PFSK-1 (cell line): ENCODE measurements at regions not wholly inside any gene's neighbourhood (a gene's known extent, or its start where the extent isn't known, plus 50 kb on each side); places are given as distances from the start of the nearest gene placed in this dataset.

Experiments used
- FOXP2 ChIP-seq: optimal IDR thresholded peaks from 2 replicates; pipeline ENCODE3; 2011; ENCODE audit warnings: borderline replicate concordance, control low read depth, inconsistent platforms; ENCODE audit not compliant: insufficient read depth; ENCODE audit errors: extremely low read length, extremely low read depth
- POLR2AphosphoS5 ChIP-seq: IDR thresholded peaks from 2 replicates; pipeline ENCODE4 v1.6.1; 2012; ENCODE audit warnings: low read depth, mild to moderate bottlenecking, control low read depth, low read length, moderate library complexity
- REST ChIP-seq, 2 experiments: IDR thresholded peaks; 2 replicates each; pipeline versions ENCODE4 v1.6.1 to v1.8.0; 2011 to 2012; ENCODE audit warnings: low read depth in 2 of 2, low read length in 2 of 2, control low read depth in 1 of 2, inconsistent platforms in 1 of 2, mild to moderate bottlenecking in 1 of 2, moderate library complexity in 1 of 2; ENCODE audit not compliant: insufficient read depth in 1 of 2
- SIN3A ChIP-seq: IDR thresholded peaks from 2 replicates; pipeline ENCODE4 v1.6.1; 2012; ENCODE audit warnings: mild to moderate bottlenecking, low read length, moderate library complexity, borderline replicate concordance; ENCODE audit not compliant: insufficient read depth
- TAF1 ChIP-seq: IDR thresholded peaks from 2 replicates; pipeline ENCODE4 v1.6.1; 2012; ENCODE audit warnings: low read length, control low read depth, borderline replicate concordance; ENCODE audit not compliant: insufficient read depth

GRCh38 chr1:79603843-79604242 is 597.3 kb upstream of the ADGRL4 start:
- no peak for TF ChIP-seq SIN3A

GRCh38 chr1:79599257-79599656 is 592.7 kb upstream of the ADGRL4 start:
- TF ChIP-seq SIN3A (no peak), REST (IDR thresholded peaks at IDR 0.05; ENCODE audit: insufficient read depth in 1 of 2, low read depth in 2 of 2, low read length in 2 of 2) (no peak), FOXP2 (no peak), TAF1 (no peak)

- TF ChIP-seq REST (IDR thresholded peaks at IDR 0.05; ENCODE audit: insufficient read depth in 1 of 2, low read depth in 2 of 2, low read length in 2 of 2) (no peak), TAF1 (no peak), SIN3A (no peak), FOXP2 (no peak), POLR2AphosphoS5 (no peak)
Measured at GRCh38 chr1:79595931-79596330, 589.4 kb upstream of the ADGRL4 start.

- no peak for TF ChIP-seq SIN3A
- no peak for TF ChIP-seq REST (IDR thresholded peaks at IDR 0.05; ENCODE audit: insufficient read depth in 1 of 2, low read depth in 2 of 2, low read length in 2 of 2)
- TF ChIP-seq POLR2AphosphoS5 = no peak
- TF ChIP-seq TAF1 = no peak
- no peak for TF ChIP-seq FOXP2
Measured at GRCh38 chr1:79594121-79594698, 587.7 kb upstream of the ADGRL4 start.

- TF ChIP-seq TAF1 (no peak), POLR2AphosphoS5 (no peak)
Measured at GRCh38 chr1:79592707-79593106, 586.2 kb upstream of the ADGRL4 start.

GRCh38 chr1:79588719-79589118 is 582.2 kb upstream of the ADGRL4 start:
- no peak for TF ChIP-seq POLR2AphosphoS5
- no peak for TF ChIP-seq TAF1
- no peak for TF ChIP-seq FOXP2
- TF ChIP-seq SIN3A = no peak
- no peak for TF ChIP-seq REST (IDR thresholded peaks at IDR 0.05; ENCODE audit: insufficient read depth in 1 of 2, low read depth in 2 of 2, low read length in 2 of 2)
